ENCODE measurements at regions not wholly inside any gene's neighbourhood (a gene's known extent, or its start where the extent isn't known, plus 50 kb on each side); places are given as distances from the start of the nearest gene placed in this dataset.

DNA sequence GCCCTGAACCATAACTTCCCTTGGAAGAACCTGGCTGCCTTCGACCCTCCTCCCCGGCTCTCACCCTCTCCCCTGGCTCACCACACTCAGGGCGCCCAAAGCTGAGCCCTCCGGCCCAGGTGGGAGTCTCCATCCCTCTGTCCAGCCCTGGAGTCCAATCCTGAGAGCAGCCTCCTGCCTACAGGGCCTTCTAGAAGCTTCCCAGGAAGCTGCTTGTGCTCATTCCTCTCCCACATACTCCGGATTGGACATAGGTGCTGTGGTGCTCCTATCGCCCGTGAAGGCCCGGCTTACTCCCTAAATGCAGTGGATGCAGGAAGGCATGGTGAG, 1332.0 kb downstream of the BRD1 start:
- TF ChIP-seq CTCF (IDR thresholded peaks at IDR 0.05) (no peak), POLR2A (IDR thresholded peaks at IDR 0.05) (no peak)

All from heart left ventricle (tissue), 13 donors.